HCT116 (cell line): ENCODE measurements at regions not wholly inside any gene's neighbourhood (a gene's known extent, or its start where the extent isn't known, plus 50 kb on each side); places are given as distances from the start of the nearest gene placed in this dataset.
A peak's percentile ranks its signal among the peaks of the same experiment; 100 is the strongest.

ENCODE experiments used
- ATAC-seq: fragments of 200-7000 bp; cut with Tn5 transposase; 2 replicates; pipeline ENCODE4 v1.9.1; 2020; ENCODE audit warnings: mild to moderate bottlenecking, moderate library complexity
- BruUV-seq: library from RNA; stranded (reverse); fragments of 400-500 nt; replicated peaks from 2 replicates; lab custom pipeline; 2021; lab: Mats Ljungman, UMichigan
- CTCF ChIA-PET: fragments of 300-600 bp; sonication (Branson Sonifier 250); formaldehyde crosslinking; loops from one replicate; lab custom pipeline; 2021; ENCODE audit warnings: antibody characterized with exemption; lab: Charles Lee
- POLR2A ChIA-PET: fragments of 300-600, 350-600 bp; sonication (Branson Sonifier 250); formaldehyde crosslinking; loops from one replicate; lab custom pipeline; 2021; ENCODE audit warnings: antibody characterized with exemption; lab: Charles Lee
- RAD21 ChIA-PET, 2 experiments: fragments of 300-600 bp; sonication (Branson Sonifier 250); formaldehyde crosslinking; loops; one replicate each; lab custom pipeline; 2023; ENCODE audit warnings: low total read pairs in 2 of 2; ENCODE audit not compliant: uncharacterized antibody in 2 of 2, unreplicated experiment in 2 of 2, low non-redundant PET in 1 of 2; lab: Charles Lee
- DNase-seq: peaks from one replicate; pipeline ENCODE4 v3.0.0-alpha.2; 2010; ENCODE audit warnings: low read depth, low spot score
- H2AFZ ChIP-seq: fragments of 200-600 bp; shearing (Covaris generic), sonication (generic); 2 replicates; pipeline ENCODE4 v1.6.1; 2017; ENCODE audit warnings: low read depth, mixed run types, mixed read lengths, antibody characterized with exemption, low read length; ENCODE audit not compliant: poor library complexity, severe bottlenecking
- H3K27ac ChIP-seq: 2 replicates; pipeline ENCODE4 v1.5.1; 2012; ENCODE audit warnings: low read depth, low read length
- H3K27me3 ChIP-seq: fragments of 200-600 bp; sonication (generic); 2 replicates; pipeline ENCODE4 v1.6.1; 2016; ENCODE audit warnings: mixed run types, low read length, mixed read lengths; ENCODE audit not compliant: insufficient read depth
- H3K36me3 ChIP-seq, 2 experiments: fragments of 200-500 bp in 1 of 2; fragments of 200-600 bp in 1 of 2; sonication (Bioruptor generic) in 1 of 2; sonication (generic) in 1 of 2; 2 replicates each; pipeline versions ENCODE4 v1.5.1 to v1.6.1; 2014 to 2016; ENCODE audit warnings: low read length in 2 of 2, inconsistent platforms in 1 of 2, mixed read lengths in 1 of 2, mixed run types in 1 of 2; ENCODE audit not compliant: insufficient read depth in 2 of 2, control insufficient read depth in 1 of 2
- H3K4me1 ChIP-seq, 2 experiments: fragments of 200-600 bp in 1 of 2; sonication (generic) in 1 of 2; 2 replicates each; pipeline versions ENCODE4 v1.5.1 to v1.6.1; 2012 to 2017; ENCODE audit warnings: low read length in 2 of 2, inconsistent platforms in 1 of 2, mild to moderate bottlenecking in 1 of 2, mixed read lengths in 1 of 2, mixed run types in 1 of 2, moderate library complexity in 1 of 2; ENCODE audit not compliant: insufficient read depth in 2 of 2, control insufficient read depth in 1 of 2
- H3K4me2 ChIP-seq: fragments of 200-600 bp; sonication (generic); 2 replicates; pipeline ENCODE4 v1.6.1; 2017; ENCODE audit warnings: mixed run types, low read length, mixed read lengths
- H3K4me3 ChIP-seq, 2 experiments: fragments of 200-600 bp in 1 of 2; sonication (generic) in 1 of 2; replicated peaks in 1 of 2; 2 replicates each; pipeline ENCODE4 v1.5.1; 2011 to 2016; ENCODE audit warnings: low read length in 2 of 2, control low read depth in 1 of 2, low read depth in 1 of 2, mild to moderate bottlenecking in 1 of 2, mixed read lengths in 1 of 2, mixed run types in 1 of 2
- H3K79me2 ChIP-seq: fragments of 200-600 bp; sonication (generic); 2 replicates; pipeline ENCODE4 v1.6.1; 2017; ENCODE audit warnings: mild to moderate bottlenecking, mixed run types, low read length, moderate library complexity, mixed read lengths; ENCODE audit not compliant: insufficient read depth
- H3K9ac ChIP-seq: fragments of 200-600 bp; sonication (generic); 2 replicates; pipeline ENCODE4 v1.6.1; 2016; ENCODE audit warnings: low read length, mixed read lengths
- H3K9me2 ChIP-seq: fragments of 200-600 bp; sonication (generic), shearing (Covaris generic); 2 replicates; pipeline ENCODE4 v1.6.1; 2017; ENCODE audit warnings: mixed run types, mild to moderate bottlenecking, moderate library complexity; ENCODE audit not compliant: insufficient read depth
- H3K9me3 ChIP-seq, 2 experiments: fragments of 200-500 bp in 1 of 2; fragments of 200-600 bp in 1 of 2; sonication (Bioruptor generic) in 1 of 2; sonication (generic) in 1 of 2; 2 replicates each; pipeline ENCODE4 v1.6.1; 2014 to 2017; ENCODE audit warnings: low read length in 2 of 2, mixed read lengths in 2 of 2, inconsistent platforms in 1 of 2, low read depth in 1 of 2, mild to moderate bottlenecking in 1 of 2, mixed run types in 1 of 2, moderate library complexity in 1 of 2; ENCODE audit not compliant: control insufficient read depth in 1 of 2, insufficient read depth in 1 of 2
- H4K20me1 ChIP-seq: fragments of 200-600 bp; sonication (generic), shearing (Covaris generic); 2 replicates; pipeline ENCODE4 v1.6.1; 2017; ENCODE audit warnings: mixed run types, mild to moderate bottlenecking, moderate library complexity; ENCODE audit not compliant: insufficient read depth
- CEBPB ChIP-seq: IDR thresholded peaks from 2 replicates; pipeline ENCODE4 v1.6.1; 2012; ENCODE audit warnings: low read depth
- EGR1 ChIP-seq: IDR thresholded peaks from 2 replicates; pipeline ENCODE4 v1.6.1; 2012; ENCODE audit warnings: low read depth
- ELF1 ChIP-seq: IDR thresholded peaks from 2 replicates; pipeline ENCODE4 v1.6.1; 2012; ENCODE audit warnings: low read depth, borderline replicate concordance
- FOSL1 ChIP-seq: IDR thresholded peaks from 2 replicates; pipeline ENCODE4 v1.6.1; 2012; ENCODE audit warnings: low read depth
- JUND ChIP-seq: IDR thresholded peaks from 2 replicates; pipeline ENCODE4 v1.6.1; 2012
- POLR2AphosphoS5 ChIP-seq: IDR thresholded peaks from 2 replicates; pipeline ENCODE4 v1.6.1; 2011; ENCODE audit warnings: mild to moderate bottlenecking, low read depth, low read length, moderate library complexity
- RAD21 ChIP-seq: IDR thresholded peaks from 2 replicates; pipeline ENCODE4 v1.6.1; 2012; ENCODE audit warnings: low read depth, mild to moderate bottlenecking
- SRF ChIP-seq: IDR thresholded peaks from 2 replicates; pipeline ENCODE4 v1.6.1; 2012; ENCODE audit warnings: low read depth
- TCF7L2 ChIP-seq: IDR thresholded peaks from 2 replicates; pipeline ENCODE4 v1.7.0; 2011; ENCODE audit warnings: borderline replicate concordance, inconsistent platforms; ENCODE audit not compliant: insufficient read depth, insufficient read length; ENCODE audit errors: extremely low read depth
- ZFX ChIP-seq: fragments of 450-650 bp; IDR thresholded peaks from 2 replicates; pipeline ENCODE4 v1.6.1; 2017
- ZNF274 ChIP-seq: fragments of 200-500 bp; sonication (Bioruptor generic); IDR thresholded peaks from 2 replicates; pipeline ENCODE4 v1.6.1; 2014; ENCODE audit warnings: mild to moderate bottlenecking, low read depth, low read length, inconsistent platforms
- intact Hi-C: fragments of 100-400 bp; cut with micrococcal nuclease; formaldehyde crosslinking; loops from 2 replicates; pipeline ENCODE4 v1.10.0; 2022
- TF ChIP-seq, protein P1 (sequence below), 3 experiments: fragments of 200-600 bp in 1 of 3; sonication (generic) in 1 of 3; IDR thresholded peaks in 2 of 3; conservative IDR thresholded peaks in 1 of 3; 2 replicates each; pipeline ENCODE4 v1.5.1; 2012 to 2017; ENCODE audit warnings: low read depth in 2 of 3, low read length in 2 of 3, antibody characterized with exemption in 1 of 3, borderline replicate concordance in 1 of 3, control low read depth in 1 of 3, mild to moderate bottlenecking in 1 of 3, mixed read lengths in 1 of 3, mixed run types in 1 of 3, moderate library complexity in 1 of 3; ENCODE audit not compliant: insufficient read depth in 1 of 3
- TF ChIP-seq, protein P2 (sequence below): IDR thresholded peaks from 2 replicates; pipeline ENCODE4 v1.6.1; 2012; ENCODE audit warnings: low read depth
- TF ChIP-seq, protein P3 (sequence below): IDR thresholded peaks from 2 replicates; pipeline ENCODE4 v1.6.1; 2012
- TF ChIP-seq, protein P4 (sequence below): IDR thresholded peaks from 2 replicates; pipeline ENCODE4 v1.6.1; 2011; ENCODE audit warnings: mild to moderate bottlenecking, low read length, moderate library complexity; ENCODE audit not compliant: insufficient replicate concordance; ENCODE audit errors: extremely low read depth

DNA sequence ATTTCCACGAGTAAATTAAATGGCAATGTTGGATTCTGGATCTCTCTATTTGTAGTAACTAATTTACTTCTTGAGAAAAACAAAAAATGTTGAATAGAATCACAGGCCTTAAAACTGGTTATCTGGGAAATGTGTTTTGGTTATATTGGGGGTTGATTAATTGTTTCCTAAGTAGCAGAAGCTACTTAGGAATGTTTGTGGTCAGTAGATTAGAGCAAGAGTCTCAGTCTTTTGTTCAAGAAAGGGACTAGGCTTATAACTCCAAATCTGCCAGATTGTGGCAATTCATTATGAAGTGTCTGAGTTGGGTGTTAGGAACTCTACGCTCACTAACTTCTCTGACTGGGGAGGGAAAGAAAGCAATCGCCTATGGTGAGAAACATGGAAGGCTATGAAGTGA, 244.3 kb upstream of the PHYHIPL start:
- no peak for TF ChIP-seq RAD21
- no peak for TF ChIP-seq ZFX
- TF ChIP-seq ZNF274, result no peak
- no peak for TF ChIP-seq CEBPB
- TF ChIP-seq FOSL1, result no peak
- TF ChIP-seq, protein P1, sequence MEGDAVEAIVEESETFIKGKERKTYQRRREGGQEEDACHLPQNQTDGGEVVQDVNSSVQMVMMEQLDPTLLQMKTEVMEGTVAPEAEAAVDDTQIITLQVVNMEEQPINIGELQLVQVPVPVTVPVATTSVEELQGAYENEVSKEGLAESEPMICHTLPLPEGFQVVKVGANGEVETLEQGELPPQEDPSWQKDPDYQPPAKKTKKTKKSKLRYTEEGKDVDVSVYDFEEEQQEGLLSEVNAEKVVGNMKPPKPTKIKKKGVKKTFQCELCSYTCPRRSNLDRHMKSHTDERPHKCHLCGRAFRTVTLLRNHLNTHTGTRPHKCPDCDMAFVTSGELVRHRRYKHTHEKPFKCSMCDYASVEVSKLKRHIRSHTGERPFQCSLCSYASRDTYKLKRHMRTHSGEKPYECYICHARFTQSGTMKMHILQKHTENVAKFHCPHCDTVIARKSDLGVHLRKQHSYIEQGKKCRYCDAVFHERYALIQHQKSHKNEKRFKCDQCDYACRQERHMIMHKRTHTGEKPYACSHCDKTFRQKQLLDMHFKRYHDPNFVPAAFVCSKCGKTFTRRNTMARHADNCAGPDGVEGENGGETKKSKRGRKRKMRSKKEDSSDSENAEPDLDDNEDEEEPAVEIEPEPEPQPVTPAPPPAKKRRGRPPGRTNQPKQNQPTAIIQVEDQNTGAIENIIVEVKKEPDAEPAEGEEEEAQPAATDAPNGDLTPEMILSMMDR (IDR thresholded peaks at IDR 0.05 in 2 of 3, conservative IDR thresholded peaks at IDR 0.05 in 1 of 3; ENCODE audit: borderline replicate concordance in 1 of 3, insufficient read depth in 1 of 3, low read depth in 2 of 3, low read length in 2 of 3), result no peak
- no peak for TF ChIP-seq TCF7L2
- no peak for TF ChIP-seq SRF
- no peak for TF ChIP-seq ELF1
- TF ChIP-seq, protein P2, sequence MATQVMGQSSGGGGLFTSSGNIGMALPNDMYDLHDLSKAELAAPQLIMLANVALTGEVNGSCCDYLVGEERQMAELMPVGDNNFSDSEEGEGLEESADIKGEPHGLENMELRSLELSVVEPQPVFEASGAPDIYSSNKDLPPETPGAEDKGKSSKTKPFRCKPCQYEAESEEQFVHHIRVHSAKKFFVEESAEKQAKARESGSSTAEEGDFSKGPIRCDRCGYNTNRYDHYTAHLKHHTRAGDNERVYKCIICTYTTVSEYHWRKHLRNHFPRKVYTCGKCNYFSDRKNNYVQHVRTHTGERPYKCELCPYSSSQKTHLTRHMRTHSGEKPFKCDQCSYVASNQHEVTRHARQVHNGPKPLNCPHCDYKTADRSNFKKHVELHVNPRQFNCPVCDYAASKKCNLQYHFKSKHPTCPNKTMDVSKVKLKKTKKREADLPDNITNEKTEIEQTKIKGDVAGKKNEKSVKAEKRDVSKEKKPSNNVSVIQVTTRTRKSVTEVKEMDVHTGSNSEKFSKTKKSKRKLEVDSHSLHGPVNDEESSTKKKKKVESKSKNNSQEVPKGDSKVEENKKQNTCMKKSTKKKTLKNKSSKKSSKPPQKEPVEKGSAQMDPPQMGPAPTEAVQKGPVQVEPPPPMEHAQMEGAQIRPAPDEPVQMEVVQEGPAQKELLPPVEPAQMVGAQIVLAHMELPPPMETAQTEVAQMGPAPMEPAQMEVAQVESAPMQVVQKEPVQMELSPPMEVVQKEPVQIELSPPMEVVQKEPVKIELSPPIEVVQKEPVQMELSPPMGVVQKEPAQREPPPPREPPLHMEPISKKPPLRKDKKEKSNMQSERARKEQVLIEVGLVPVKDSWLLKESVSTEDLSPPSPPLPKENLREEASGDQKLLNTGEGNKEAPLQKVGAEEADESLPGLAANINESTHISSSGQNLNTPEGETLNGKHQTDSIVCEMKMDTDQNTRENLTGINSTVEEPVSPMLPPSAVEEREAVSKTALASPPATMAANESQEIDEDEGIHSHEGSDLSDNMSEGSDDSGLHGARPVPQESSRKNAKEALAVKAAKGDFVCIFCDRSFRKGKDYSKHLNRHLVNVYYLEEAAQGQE, result no peak
- TF ChIP-seq JUND, result no peak
- TF ChIP-seq EGR1, result no peak
- TF ChIP-seq POLR2AphosphoS5, result no peak
- TF ChIP-seq, protein P3, sequence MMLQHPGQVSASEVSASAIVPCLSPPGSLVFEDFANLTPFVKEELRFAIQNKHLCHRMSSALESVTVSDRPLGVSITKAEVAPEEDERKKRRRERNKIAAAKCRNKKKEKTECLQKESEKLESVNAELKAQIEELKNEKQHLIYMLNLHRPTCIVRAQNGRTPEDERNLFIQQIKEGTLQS, result no peak
- TF ChIP-seq, protein P4, sequence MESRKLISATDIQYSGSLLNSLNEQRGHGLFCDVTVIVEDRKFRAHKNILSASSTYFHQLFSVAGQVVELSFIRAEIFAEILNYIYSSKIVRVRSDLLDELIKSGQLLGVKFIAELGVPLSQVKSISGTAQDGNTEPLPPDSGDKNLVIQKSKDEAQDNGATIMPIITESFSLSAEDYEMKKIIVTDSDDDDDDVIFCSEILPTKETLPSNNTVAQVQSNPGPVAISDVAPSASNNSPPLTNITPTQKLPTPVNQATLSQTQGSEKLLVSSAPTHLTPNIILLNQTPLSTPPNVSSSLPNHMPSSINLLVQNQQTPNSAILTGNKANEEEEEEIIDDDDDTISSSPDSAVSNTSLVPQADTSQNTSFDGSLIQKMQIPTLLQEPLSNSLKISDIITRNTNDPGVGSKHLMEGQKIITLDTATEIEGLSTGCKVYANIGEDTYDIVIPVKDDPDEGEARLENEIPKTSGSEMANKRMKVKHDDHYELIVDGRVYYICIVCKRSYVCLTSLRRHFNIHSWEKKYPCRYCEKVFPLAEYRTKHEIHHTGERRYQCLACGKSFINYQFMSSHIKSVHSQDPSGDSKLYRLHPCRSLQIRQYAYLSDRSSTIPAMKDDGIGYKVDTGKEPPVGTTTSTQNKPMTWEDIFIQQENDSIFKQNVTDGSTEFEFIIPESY, result no peak
- Histone ChIP-seq H3K79me2 (no peaks in the 10 kb centered on the region), H3K4me1 (no peaks in the 10 kb centered on the region), H2AFZ (peak overlapping the region; percentile 70), H3K27me3 (no peaks in the 10 kb centered on the region), H3K9me2 (no peaks in the 10 kb centered on the region), H4K20me1 (no peaks in the 10 kb centered on the region), H3K4me2 (no peak overlapping the region), H3K27ac (no peak overlapping the region), H3K36me3 (no peaks in the 10 kb centered on the region), H3K9ac (no peak overlapping the region), H3K9me3 (no peaks in the 10 kb centered on the region), H3K4me3 (no peak overlapping the region)
- intact Hi-C loops, result no loop called here
- no peak for ATAC-seq
- DNase-seq, result no peak
- BruUV-seq, result no TSS peak
- ChIA-PET CTCF (no interaction called here), POLR2A (no interaction called here), RAD21 (no interaction called here)
